Mesenchymal stem cell (in vitro differentiated cells and primary cell): ENCODE measurements at regions not wholly inside any gene's neighbourhood (a gene's known extent, or its start where the extent isn't known, plus 50 kb on each side); places are given as distances from the start of the nearest gene placed in this dataset.

Source experiments
- DNase-seq: peaks from one replicate; pipeline ENCODE4 v3.0.0-alpha.2; 2013
- H2AFZ ChIP-seq: one replicate; pipeline ENCODE4 v1.6.1; 2013; ENCODE audit warnings: low read depth, mild to moderate bottlenecking, control low read depth, inconsistent platforms, low read length, moderate library complexity
- H2AK5ac ChIP-seq: 2 replicates; pipeline ENCODE4 v1.6.1; 2013; ENCODE audit warnings: low read length, moderate library complexity, mild to moderate bottlenecking, inconsistent platforms; ENCODE audit not compliant: severe bottlenecking
- H2BK120ac ChIP-seq: one replicate; pipeline ENCODE4 v1.6.1; 2013; ENCODE audit warnings: low read depth, mild to moderate bottlenecking, inconsistent platforms, low read length, moderate library complexity
- H2BK12ac ChIP-seq, 2 experiments: one replicate each; pipeline ENCODE4 v1.6.1; 2013; ENCODE audit warnings: inconsistent platforms in 2 of 2, low read length in 2 of 2, mild to moderate bottlenecking in 2 of 2, moderate library complexity in 2 of 2, control low read depth in 1 of 2
- H2BK15ac ChIP-seq: one replicate; pipeline ENCODE4 v1.6.1; 2013; ENCODE audit warnings: mild to moderate bottlenecking, low read depth, inconsistent platforms; ENCODE audit not compliant: poor library complexity, severe bottlenecking
- H2BK5ac ChIP-seq: 2 replicates; pipeline ENCODE4 v1.6.1; 2013; ENCODE audit warnings: low read depth, mild to moderate bottlenecking, low read length, control low read depth, inconsistent platforms; ENCODE audit not compliant: poor library complexity, severe bottlenecking
- H3K14ac ChIP-seq, 2 experiments: one replicate each; pipeline ENCODE4 v1.6.1; 2013; ENCODE audit warnings: inconsistent platforms in 2 of 2, low read length in 2 of 2, control low read depth in 1 of 2, mild to moderate bottlenecking in 1 of 2, moderate library complexity in 1 of 2
- H3K18ac ChIP-seq, 2 experiments: one replicate each; pipeline ENCODE4 v1.6.1; 2013; ENCODE audit warnings: inconsistent platforms in 2 of 2, low read length in 2 of 2, control low read depth in 1 of 2, low read depth in 1 of 2, mild to moderate bottlenecking in 1 of 2
- H3K23ac ChIP-seq, 2 experiments: one replicate each; pipeline ENCODE4 v1.6.1; 2013; ENCODE audit warnings: inconsistent platforms in 2 of 2, low read length in 2 of 2, mild to moderate bottlenecking in 2 of 2, moderate library complexity in 2 of 2, control low read depth in 1 of 2
- H3K27ac ChIP-seq: 2 replicates; pipeline ENCODE4 v1.5.1; 2013; ENCODE audit warnings: mild to moderate bottlenecking, moderate library complexity, low read length, control low read depth, inconsistent platforms; ENCODE audit not compliant: poor library complexity, severe bottlenecking
- H3K27me3 ChIP-seq, 2 experiments: 2 replicates each; pipeline versions ENCODE4 v1.6.1 to v1.7.0; 2013; ENCODE audit warnings: low read length in 2 of 2, mild to moderate bottlenecking in 2 of 2, moderate library complexity in 2 of 2, control low read depth in 1 of 2, inconsistent platforms in 1 of 2; ENCODE audit not compliant: control insufficient read depth in 1 of 2, insufficient read depth in 1 of 2
- H3K36me3 ChIP-seq, 2 experiments: 2 replicates each; pipeline versions ENCODE4 v1.6.1 to v1.7.0; 2013; ENCODE audit warnings: low read length in 2 of 2, control low read depth in 1 of 2, inconsistent platforms in 1 of 2, low read depth in 1 of 2, mild to moderate bottlenecking in 1 of 2; ENCODE audit not compliant: insufficient read depth in 2 of 2, control insufficient read depth in 1 of 2
- H3K4ac ChIP-seq, 2 experiments: one replicate each; pipeline ENCODE4 v1.6.1; 2013; ENCODE audit warnings: inconsistent platforms in 2 of 2, low read length in 2 of 2, mild to moderate bottlenecking in 2 of 2, moderate library complexity in 2 of 2, control low read depth in 1 of 2, low read depth in 1 of 2
- H3K4me1 ChIP-seq: 2 replicates; pipeline ENCODE4 v1.6.1; 2013; ENCODE audit warnings: low read depth, low read length, control low read depth; ENCODE audit not compliant: control insufficient read depth, insufficient read depth
- H3K4me2 ChIP-seq: 2 replicates; pipeline ENCODE4 v1.6.1; 2013; ENCODE audit warnings: low read length, mild to moderate bottlenecking, inconsistent platforms; ENCODE audit not compliant: poor library complexity, severe bottlenecking
- H3K4me3 ChIP-seq, 2 experiments: 2 replicates each; pipeline versions ENCODE4 v1.5.1 to v1.7.0; 2013; ENCODE audit warnings: low read length in 2 of 2, mild to moderate bottlenecking in 2 of 2, control low read depth in 1 of 2, low read depth in 1 of 2; ENCODE audit not compliant: insufficient read depth in 1 of 2
- H3K79me1 ChIP-seq: replicated peaks from 2 replicates; pipeline ENCODE4 v1.6.1; 2013; ENCODE audit warnings: mild to moderate bottlenecking, control low read depth, low read length, inconsistent platforms; ENCODE audit not compliant: poor library complexity, severe bottlenecking
- H3K9ac ChIP-seq: 2 replicates; pipeline ENCODE4 v1.7.0; 2013; ENCODE audit warnings: mild to moderate bottlenecking, low read length, moderate library complexity
- H3K9me3 ChIP-seq: 2 replicates; pipeline ENCODE4 v1.7.0; 2013; ENCODE audit warnings: mild to moderate bottlenecking, low read length; ENCODE audit not compliant: control insufficient read depth
- H4K8ac ChIP-seq: one replicate; pipeline ENCODE4 v1.6.1; 2013; ENCODE audit warnings: inconsistent platforms, mild to moderate bottlenecking, low read length, moderate library complexity
- H4K91ac ChIP-seq: one replicate; pipeline ENCODE4 v1.6.1; 2013; ENCODE audit warnings: mild to moderate bottlenecking, low read length, inconsistent platforms
- WGBS: methylation state at CpG from one replicate; pipeline ENCODE4 v1.1.7; 2013; ENCODE audit warnings: mixed read lengths; 5-methylcytosine and 5-hydroxymethylcytosine counted together

DNA sequence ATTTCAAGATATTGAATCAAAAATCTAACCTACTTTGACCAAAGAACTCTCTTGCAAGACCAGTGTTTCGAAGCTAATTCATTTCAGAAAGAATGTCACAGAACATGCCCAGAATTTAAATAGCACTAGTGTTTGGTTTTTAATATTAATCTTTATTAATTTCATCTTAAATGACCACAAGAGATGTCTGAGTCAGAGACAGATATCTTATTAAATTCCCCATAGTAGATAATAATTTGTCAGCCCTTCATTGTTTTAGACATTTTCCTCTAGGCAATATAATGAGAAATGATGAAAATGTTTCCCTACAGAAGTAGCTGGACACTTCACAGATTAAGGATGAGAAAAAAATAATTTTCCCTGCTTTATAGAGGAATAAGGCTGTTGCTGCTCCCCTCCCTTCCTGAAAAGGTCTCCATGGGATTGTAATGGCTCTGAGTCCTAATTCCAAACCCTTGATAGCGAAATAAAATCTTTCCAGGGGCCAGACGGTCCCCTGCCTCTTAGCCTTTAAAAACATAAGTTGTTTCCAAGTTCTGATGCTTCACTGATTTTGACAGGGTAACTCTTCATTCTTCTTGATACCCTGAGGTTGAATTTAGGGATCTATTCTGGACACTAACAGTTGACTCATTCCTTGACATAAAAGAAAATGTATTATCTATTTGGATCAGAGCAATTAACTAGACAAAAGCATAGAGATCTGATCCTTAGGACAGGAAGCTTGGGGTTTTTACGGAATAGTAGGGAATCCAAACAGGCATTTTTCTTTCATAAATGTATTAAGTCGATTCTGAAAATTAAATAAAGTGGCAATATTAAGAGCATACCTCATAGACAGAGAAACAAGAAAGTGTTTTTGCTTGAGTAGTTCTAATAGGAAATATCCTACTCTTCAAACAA, 820.8 kb downstream of the BRINP3 start:
- H3K4me3 ChIP-seq, result no peak overlapping the region
- H3K79me1 ChIP-seq, result no peaks in the 10 kb centered on the region
- H3K4me1 ChIP-seq, result no peaks in the 10 kb centered on the region
- no peak overlapping the region for H3K18ac ChIP-seq
- H3K14ac ChIP-seq, result no peak overlapping the region
- no peak overlapping the region for H2AK5ac ChIP-seq
- no peak overlapping the region for H2BK5ac ChIP-seq
- H2AFZ ChIP-seq, result no peak overlapping the region
- DNase-seq, result no peak
- no peak overlapping the region for H3K23ac ChIP-seq
- whole genome bisulfite sequencing, result 56% methylated on average over 2 of the region's 5 CpGs
- no peak overlapping the region for H4K91ac ChIP-seq
- H2BK15ac ChIP-seq, result no peak overlapping the region
- H3K4me2 ChIP-seq, result no peak overlapping the region
- H2BK120ac ChIP-seq, result no peak overlapping the region
- H3K27me3 ChIP-seq, result no peaks in the 10 kb centered on the region
- no peaks in the 10 kb centered on the region for H3K9me3 ChIP-seq
- H3K36me3 ChIP-seq, result no peaks in the 10 kb centered on the region
- no peak overlapping the region for H3K4ac ChIP-seq
- H3K9ac ChIP-seq, result no peak overlapping the region
- H4K8ac ChIP-seq, result no peak overlapping the region
- H2BK12ac ChIP-seq, result no peak overlapping the region
- H3K27ac ChIP-seq, result no peak overlapping the region

DNA sequence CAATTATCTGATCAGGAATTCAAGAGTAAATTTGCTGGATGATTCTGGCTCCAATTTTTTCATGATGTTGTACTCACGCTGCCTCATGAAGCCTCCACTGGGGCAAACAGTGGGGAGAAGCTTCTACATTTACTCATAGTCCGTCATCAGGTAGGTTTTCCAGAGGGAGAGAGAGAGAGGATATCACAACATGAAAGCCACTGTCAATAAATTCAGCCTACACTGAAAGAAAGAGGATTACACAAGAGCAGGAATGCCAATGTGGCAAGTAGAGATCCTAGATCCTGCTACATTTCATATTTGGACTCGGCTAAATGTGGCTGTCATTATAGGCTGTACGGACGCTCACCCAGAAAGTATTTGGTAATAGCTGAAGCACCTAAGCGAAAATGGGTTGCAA, 819.9 kb downstream of the BRINP3 start:
- no peak overlapping the region for H3K4me2 ChIP-seq
- no peak overlapping the region for H2BK15ac ChIP-seq
- no peaks in the 10 kb centered on the region for H3K79me1 ChIP-seq
- H3K18ac ChIP-seq, result no peak overlapping the region
- no peak overlapping the region for H2AFZ ChIP-seq
- no peak overlapping the region for H2BK5ac ChIP-seq
- no peak overlapping the region for H3K14ac ChIP-seq
- no peak overlapping the region for H3K9ac ChIP-seq
- H3K36me3 ChIP-seq, result no peaks in the 10 kb centered on the region
- H2BK120ac ChIP-seq, result no peak overlapping the region
- 89% methylated on average over 2 of the region's 6 CpGs for WGBS
- no peak overlapping the region for H3K27ac ChIP-seq
- H3K4me3 ChIP-seq, result no peak overlapping the region
- no peaks in the 10 kb centered on the region for H3K4me1 ChIP-seq
- H3K23ac ChIP-seq, result no peak overlapping the region
- no peaks in the 10 kb centered on the region for H3K9me3 ChIP-seq
- H2AK5ac ChIP-seq, result no peak overlapping the region
- no peak overlapping the region for H3K4ac ChIP-seq
- no peak overlapping the region for H4K91ac ChIP-seq
- no peak for DNase-seq
- no peak overlapping the region for H2BK12ac ChIP-seq
- H3K27me3 ChIP-seq, result no peaks in the 10 kb centered on the region
- no peak overlapping the region for H4K8ac ChIP-seq

GRCh38 chr1:189658381-189658780, 819.3 kb downstream of the BRINP3 start:
- H4K8ac ChIP-seq, result no peak overlapping the region
- H3K27me3 ChIP-seq, result no peaks in the 10 kb centered on the region
- no peaks in the 10 kb centered on the region for H3K36me3 ChIP-seq
- no peak overlapping the region for H3K27ac ChIP-seq
- no peak overlapping the region for H3K14ac ChIP-seq
- H3K4me1 ChIP-seq, result no peaks in the 10 kb centered on the region
- H3K4me3 ChIP-seq, result no peak overlapping the region
- no peak overlapping the region for H3K18ac ChIP-seq
- no peak overlapping the region for H2BK5ac ChIP-seq
- 34% methylated on average over 2 of the region's 3 CpGs for WGBS
- H3K9ac ChIP-seq, result no peak overlapping the region
- no peak overlapping the region for H2BK12ac ChIP-seq
- no peak overlapping the region for H3K4ac ChIP-seq
- no peaks in the 10 kb centered on the region for H3K79me1 ChIP-seq
- H3K4me2 ChIP-seq, result no peak overlapping the region
- H2BK120ac ChIP-seq, result no peak overlapping the region
- H2BK15ac ChIP-seq, result no peak overlapping the region
- H3K23ac ChIP-seq, result no peak overlapping the region
- no peak overlapping the region for H2AK5ac ChIP-seq
- H3K9me3 ChIP-seq, result no peaks in the 10 kb centered on the region
- H4K91ac ChIP-seq, result no peak overlapping the region
- no peak for DNase-seq
- H2AFZ ChIP-seq, result no peak overlapping the region

GRCh38 chr1:189659731-189660130, 817.9 kb downstream of the BRINP3 start:
- H4K8ac ChIP-seq, result no peak overlapping the region
- H3K4me2 ChIP-seq, result no peak overlapping the region
- WGBS, result no CpG with 5 or more reads among the region's 2 CpGs
- H2AK5ac ChIP-seq, result no peak overlapping the region
- H3K27ac ChIP-seq, result no peak overlapping the region
- DNase-seq, result no peak
- H3K27me3 ChIP-seq, result no peaks in the 10 kb centered on the region
- H3K9me3 ChIP-seq, result no peaks in the 10 kb centered on the region
- H3K4me3 ChIP-seq, result no peak overlapping the region
- no peak overlapping the region for H3K4ac ChIP-seq
- H3K23ac ChIP-seq, result no peak overlapping the region
- no peak overlapping the region for H3K14ac ChIP-seq
- H2BK15ac ChIP-seq, result no peak overlapping the region
- H2BK5ac ChIP-seq, result no peak overlapping the region
- no peak overlapping the region for H3K9ac ChIP-seq
- H2BK12ac ChIP-seq, result no peak overlapping the region
- no peak overlapping the region for H4K91ac ChIP-seq
- H3K79me1 ChIP-seq, result no peaks in the 10 kb centered on the region
- no peak overlapping the region for H3K18ac ChIP-seq
- H2BK120ac ChIP-seq, result no peak overlapping the region
- H2AFZ ChIP-seq, result no peak overlapping the region
- no peaks in the 10 kb centered on the region for H3K36me3 ChIP-seq
- H3K4me1 ChIP-seq, result no peaks in the 10 kb centered on the region
